ENCODE measurements at regions not wholly inside any gene's neighbourhood (a gene's known extent, or its start where the extent isn't known, plus 50 kb on each side); places are given as distances from the start of the nearest gene placed in this dataset.

DNA sequence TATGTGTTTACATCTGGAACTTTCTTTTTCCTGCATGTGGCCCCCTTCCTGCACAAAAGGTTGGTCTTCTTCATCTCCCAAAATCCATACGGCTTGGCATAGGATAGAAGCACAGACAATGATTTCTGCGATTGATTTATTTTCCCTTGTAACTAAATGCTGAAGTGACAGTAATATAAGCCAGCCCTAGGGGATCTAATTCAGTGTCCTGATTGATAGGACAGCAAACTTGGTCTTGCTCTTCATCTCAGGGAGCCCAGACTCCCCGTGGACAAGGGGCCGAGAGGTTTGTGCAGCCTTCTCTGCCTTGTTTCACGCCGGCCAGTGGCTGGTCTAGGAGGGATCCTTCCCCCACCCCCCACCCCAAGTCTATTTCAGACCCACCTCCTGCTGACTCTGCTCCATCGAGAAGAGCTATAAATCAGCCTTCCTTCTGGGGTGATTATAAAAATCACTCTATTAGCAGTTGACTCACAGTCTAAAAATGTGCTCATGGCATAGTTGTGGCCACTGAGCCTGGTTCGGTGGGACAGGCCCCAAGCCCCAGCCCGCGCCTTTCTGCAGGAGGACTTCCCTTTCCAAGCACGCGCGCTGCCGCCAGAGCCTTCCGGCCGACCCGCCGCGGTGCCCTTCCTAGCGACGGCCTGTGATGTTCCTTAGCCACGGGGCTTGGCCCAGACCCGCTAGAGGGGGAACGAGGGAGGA lies 89.8 kb upstream of the COL5A1 start:
- DNase-seq (ENCODE audit: low read depth in 1 of 2, low spot score in 1 of 2): peak; percentile 20 to 48
- Histone ChIP-seq H3K27me3 (ENCODE audit: insufficient read depth, poor library complexity, severe bottlenecking) (no peaks in the 10 kb centered on the region), H3K4me3 (replicated peaks; ENCODE audit: insufficient read depth, low read length) (no peak overlapping the region), H3K27ac (replicated peaks) (no peak overlapping the region)
- TF ChIP-seq POLR2AphosphoS5 (IDR thresholded peaks at IDR 0.05; ENCODE audit: low read depth) (no peak), SPI1 (IDR thresholded peaks at IDR 0.05; ENCODE audit: borderline replicate concordance, low read depth) (peak; percentile 5; the same call in 1 of the 2 replicates)

GRCh38 chr9:134552349-134552990 lies 89.1 kb upstream of the COL5A1 start:
- H3K4me3 ChIP-seq (replicated peaks; ENCODE audit: insufficient read depth, low read length): no peak overlapping the region
- no peaks in the 10 kb centered on the region for H3K27me3 ChIP-seq (ENCODE audit: insufficient read depth, poor library complexity, severe bottlenecking)
- no peak overlapping the region for H3K27ac ChIP-seq (replicated peaks)

GRCh38 chr9:134553061-134553891 lies 88.3 kb upstream of the COL5A1 start:
- H3K27me3 ChIP-seq (ENCODE audit: insufficient read depth, poor library complexity, severe bottlenecking): peaks cover 1% of the 10 kb centered on the region
- DNase-seq (ENCODE audit: low read depth in 1 of 2, low spot score in 1 of 2): no peak
- H3K27ac ChIP-seq (replicated peaks): no peak overlapping the region

More at GRCh38 chr9:134552349-134552990, 89.1 kb upstream of the COL5A1 start:
- DNase-seq (ENCODE audit: low read depth in 1 of 2, low spot score in 1 of 2): no peak
- no peak for TF ChIP-seq SPI1 (IDR thresholded peaks at IDR 0.05; ENCODE audit: borderline replicate concordance, low read depth)
- TF ChIP-seq, protein P1, sequence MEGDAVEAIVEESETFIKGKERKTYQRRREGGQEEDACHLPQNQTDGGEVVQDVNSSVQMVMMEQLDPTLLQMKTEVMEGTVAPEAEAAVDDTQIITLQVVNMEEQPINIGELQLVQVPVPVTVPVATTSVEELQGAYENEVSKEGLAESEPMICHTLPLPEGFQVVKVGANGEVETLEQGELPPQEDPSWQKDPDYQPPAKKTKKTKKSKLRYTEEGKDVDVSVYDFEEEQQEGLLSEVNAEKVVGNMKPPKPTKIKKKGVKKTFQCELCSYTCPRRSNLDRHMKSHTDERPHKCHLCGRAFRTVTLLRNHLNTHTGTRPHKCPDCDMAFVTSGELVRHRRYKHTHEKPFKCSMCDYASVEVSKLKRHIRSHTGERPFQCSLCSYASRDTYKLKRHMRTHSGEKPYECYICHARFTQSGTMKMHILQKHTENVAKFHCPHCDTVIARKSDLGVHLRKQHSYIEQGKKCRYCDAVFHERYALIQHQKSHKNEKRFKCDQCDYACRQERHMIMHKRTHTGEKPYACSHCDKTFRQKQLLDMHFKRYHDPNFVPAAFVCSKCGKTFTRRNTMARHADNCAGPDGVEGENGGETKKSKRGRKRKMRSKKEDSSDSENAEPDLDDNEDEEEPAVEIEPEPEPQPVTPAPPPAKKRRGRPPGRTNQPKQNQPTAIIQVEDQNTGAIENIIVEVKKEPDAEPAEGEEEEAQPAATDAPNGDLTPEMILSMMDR (IDR thresholded peaks at IDR 0.05; ENCODE audit: insufficient read depth, low read length): no peak
- no peak for TF ChIP-seq GABPA (IDR thresholded peaks at IDR 0.05; ENCODE audit: low read depth)
- no peak for TF ChIP-seq POLR2AphosphoS5 (IDR thresholded peaks at IDR 0.05; ENCODE audit: low read depth)
- TF ChIP-seq REST (IDR thresholded peaks at IDR 0.05; ENCODE audit: insufficient replicate concordance, low read depth): no peak

More at GRCh38 chr9:134553061-134553891, 88.3 kb upstream of the COL5A1 start:
- H3K4me3 ChIP-seq (replicated peaks; ENCODE audit: insufficient read depth, low read length): no peak overlapping the region
- TF ChIP-seq GABPA (IDR thresholded peaks at IDR 0.05; ENCODE audit: low read depth) (no peak), REST (IDR thresholded peaks at IDR 0.05; ENCODE audit: insufficient replicate concordance, low read depth) (no peak), SPI1 (IDR thresholded peaks at IDR 0.05; ENCODE audit: borderline replicate concordance, low read depth) (no peak), POLR2AphosphoS5 (IDR thresholded peaks at IDR 0.05; ENCODE audit: low read depth) (no peak)
- TF ChIP-seq, protein P1 (IDR thresholded peaks at IDR 0.05; ENCODE audit: insufficient read depth, low read length): no peak

Data from HL-60 (cell line).